ENCODE measurements at regions not wholly inside any gene's neighbourhood (a gene's known extent, or its start where the extent isn't known, plus 50 kb on each side); places are given as distances from the start of the nearest gene placed in this dataset.
"Not testable (repeated sequence)": the region's sequence is repeated elsewhere in the genome, so short reads cannot be mapped to it uniquely, and the experiment has no call there.

DNA sequence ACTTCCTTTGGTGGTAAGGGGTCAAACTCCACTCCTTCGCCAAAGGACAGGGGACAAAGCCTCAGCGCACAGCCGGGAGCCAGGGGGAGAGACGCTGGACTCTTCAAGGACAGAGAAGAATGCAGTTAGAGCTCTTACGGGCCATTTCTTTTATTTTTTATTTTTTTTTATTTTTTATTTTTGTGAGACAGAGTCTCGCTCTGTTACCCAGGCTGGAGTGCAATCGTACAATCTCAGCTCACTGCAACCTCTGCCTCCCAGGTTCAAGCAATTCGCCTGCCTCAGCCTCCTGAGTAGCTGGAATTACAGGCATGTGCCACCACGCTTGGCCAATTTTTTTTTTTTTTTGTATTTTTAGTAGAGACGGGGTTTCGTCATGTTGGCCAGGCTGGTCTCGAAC lies 93.2 kb upstream of the RPH3AL start, which contains the start of gene RFLNB:
Gene RFLNB (minus strand): TSS at position 101 of the 400 bp plus-strand sequence.
- not testable (repeated sequence) for DNase-seq (ENCODE audit: low read depth, low spot score)

DNA sequence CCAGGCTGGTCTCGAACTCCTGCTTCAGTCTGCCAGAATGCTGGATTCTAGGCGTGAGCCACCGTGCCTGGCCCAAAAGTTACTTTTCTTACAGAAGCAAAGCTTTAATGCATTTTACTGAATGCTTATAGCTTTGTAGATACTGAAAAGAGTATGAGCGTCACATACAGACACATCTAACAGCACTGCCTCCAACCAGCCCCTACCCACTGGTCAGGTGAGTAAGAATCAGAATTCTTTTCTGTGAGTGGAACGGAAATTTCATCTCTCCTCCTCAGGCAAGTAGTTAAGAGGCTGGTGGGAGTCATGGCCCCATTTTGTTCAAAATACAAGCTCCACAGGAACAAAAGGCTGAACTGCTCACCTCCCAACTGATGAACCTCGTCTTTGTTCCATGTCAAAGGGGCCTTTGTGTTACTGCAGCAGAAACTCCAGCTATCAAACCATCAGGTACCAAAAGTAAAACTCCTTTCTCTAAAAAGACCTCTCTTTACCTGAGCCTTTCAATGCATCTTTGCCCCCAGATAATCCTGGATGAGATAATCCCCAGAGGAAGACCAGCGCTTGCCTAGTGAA lies 92.4 kb upstream of the RPH3AL start:
- no peak for DNase-seq (ENCODE audit: low read depth, low spot score)

- DNase-seq (ENCODE audit: low read depth, low spot score) = no peak
Observed at GRCh38 chr17:443109-443508, 90.5 kb upstream of the RPH3AL start.

- no peak for DNase-seq (ENCODE audit: low read depth, low spot score)
Observed at GRCh38 chr17:441155-441950, 88.7 kb upstream of the RPH3AL start.

DNA sequence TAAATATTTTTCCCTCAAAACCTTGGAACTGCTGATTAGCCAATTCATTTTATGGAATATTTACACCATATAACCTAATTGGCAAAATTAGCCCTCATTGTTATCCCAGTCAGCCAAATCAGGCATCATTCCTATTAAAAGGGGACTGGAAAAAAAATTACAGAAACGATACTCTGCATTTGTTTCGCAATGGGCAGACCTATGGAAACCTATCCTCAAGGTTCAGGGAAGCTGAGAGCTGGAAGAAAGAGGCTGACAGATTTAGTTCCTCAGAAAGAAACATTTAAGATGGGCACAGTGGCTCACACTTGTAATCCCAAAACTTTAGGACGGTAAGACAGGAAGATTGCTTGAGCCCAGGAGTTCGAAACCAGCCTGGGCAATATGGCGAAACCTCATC lies 85.6 kb upstream of the RPH3AL start:
- no peak for DNase-seq (ENCODE audit: low read depth, low spot score)

DNA sequence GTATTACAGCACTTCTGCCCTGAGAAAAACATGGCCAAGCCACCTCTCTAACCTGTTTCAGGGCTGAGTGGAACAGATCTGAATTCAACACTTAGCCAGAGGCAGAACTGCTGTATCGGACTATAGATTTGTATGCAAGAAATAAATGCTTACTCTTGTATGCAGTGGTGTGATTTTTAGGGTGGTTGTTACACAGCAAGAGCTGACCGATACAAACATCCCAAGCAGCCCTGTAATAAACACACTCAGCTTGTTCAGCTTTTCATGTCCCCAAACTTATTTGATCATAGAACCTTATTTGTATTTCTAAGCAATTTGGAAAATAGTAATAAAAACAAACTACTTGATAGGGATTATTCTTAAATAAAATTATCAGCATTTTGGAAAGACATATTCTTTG lies 84.9 kb upstream of the RPH3AL start:
- DNase-seq (ENCODE audit: low read depth, low spot score) = no peak

GRCh38 chr17:436571-436970 lies 84.0 kb upstream of the RPH3AL start:
- DNase-seq (ENCODE audit: low read depth, low spot score) = no peak

DNA sequence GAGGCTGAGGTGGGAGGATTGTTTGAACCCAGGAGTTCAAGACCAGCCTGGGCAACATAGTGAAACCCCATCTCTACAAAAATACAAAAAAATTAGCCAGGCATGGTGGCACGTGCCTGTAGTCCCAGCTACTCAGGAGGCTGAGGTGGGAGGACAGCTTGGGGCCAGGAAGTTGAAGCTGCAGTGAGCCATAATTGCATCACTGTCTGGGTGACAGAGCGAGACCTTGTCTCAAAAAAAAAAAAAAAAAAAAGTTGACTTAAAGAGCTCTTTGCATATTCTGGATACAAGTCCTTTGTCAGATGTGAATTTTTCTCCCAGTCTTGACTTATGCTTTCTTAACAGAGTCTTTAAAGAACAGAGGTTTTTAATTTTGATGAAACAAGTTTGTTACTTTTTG lies 79.9 kb upstream of the RPH3AL start:
- not testable (repeated sequence) for DNase-seq (ENCODE audit: low read depth, low spot score)

GRCh38 chr17:431494-431893 lies 78.9 kb upstream of the RPH3AL start:
- DNase-seq (ENCODE audit: low read depth, low spot score) = no peak

DNA sequence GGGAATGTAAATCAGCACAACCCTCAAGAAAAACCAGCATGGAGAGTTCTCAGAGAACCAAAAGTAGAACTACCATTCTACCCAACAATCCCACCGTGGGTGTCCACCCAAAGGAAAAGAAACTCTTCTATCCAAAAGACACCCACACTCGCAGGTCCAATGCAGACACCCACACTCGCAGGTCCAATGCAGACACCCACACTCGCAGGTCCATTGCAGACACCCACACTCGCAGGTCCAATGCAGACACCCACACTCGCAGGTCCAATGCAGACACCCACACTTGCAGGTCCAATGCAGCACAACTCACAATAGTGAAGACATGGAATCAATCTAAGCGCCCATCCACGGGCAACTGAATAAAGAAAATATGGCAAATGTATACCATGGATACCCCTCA lies 77.0 kb upstream of the RPH3AL start:
- no peak for DNase-seq (ENCODE audit: low read depth, low spot score)

DNA sequence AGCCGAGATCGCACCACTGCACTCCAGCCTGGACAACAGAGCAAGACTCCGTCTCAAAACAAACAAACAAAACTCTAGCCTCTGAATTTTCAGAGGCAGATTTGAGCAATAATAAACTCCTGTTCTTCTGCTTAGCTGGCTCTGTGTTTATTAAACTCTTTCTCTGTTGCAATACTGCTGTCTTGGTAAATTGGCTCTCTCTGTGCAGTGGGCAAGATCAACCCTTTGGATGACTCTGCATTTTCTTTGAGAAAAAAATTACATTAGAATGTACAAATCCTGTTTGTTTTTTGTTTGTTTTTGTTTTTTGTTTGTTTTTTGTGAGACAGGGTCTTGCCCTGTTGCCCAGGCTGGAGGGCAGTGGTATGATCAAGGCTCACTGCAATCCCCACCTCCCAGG lies 75.8 kb upstream of the RPH3AL start:
- DNase-seq (ENCODE audit: low read depth, low spot score) = no peak

DNA sequence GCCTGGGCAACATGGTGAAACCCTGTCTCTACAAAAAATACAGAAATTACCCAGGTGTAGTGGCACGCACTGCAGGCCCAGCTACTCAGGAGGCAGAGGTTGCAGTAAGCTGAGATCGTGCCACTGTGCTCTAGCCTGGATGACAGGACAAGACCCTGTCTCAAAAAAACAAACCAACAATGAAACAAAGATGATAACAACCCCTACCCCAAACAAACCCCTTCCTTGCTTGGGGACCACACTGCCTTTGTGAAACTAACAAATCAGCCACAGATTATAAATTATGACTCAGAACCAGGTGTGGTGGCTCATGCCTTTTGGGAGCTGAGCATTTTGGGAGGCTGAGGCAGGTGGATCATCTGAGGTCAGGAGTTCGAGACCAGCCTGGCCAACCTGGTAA lies 75.3 kb upstream of the RPH3AL start:
- DNase-seq (ENCODE audit: low read depth, low spot score) = no peak

DNA sequence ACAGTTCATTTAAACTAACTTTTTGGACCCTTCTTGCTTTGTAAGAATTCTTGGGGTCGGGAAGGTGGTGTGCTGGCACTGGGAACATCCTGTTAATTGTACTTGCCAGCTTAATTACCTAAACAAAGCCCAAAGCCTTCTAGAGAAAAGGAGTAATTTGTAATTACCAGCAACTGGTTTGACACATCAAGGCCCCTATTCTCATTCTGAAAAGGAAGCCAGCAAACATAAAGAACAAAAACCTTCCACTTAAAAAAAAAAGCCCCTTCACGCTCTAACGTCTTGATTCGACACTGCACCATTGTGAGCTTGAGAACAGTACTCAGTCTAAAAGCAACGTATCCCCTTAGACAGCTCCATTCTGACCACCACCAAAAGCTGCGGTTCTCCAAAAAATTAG lies 74.7 kb upstream of the RPH3AL start:
- no peak for DNase-seq (ENCODE audit: low read depth, low spot score)

DNA sequence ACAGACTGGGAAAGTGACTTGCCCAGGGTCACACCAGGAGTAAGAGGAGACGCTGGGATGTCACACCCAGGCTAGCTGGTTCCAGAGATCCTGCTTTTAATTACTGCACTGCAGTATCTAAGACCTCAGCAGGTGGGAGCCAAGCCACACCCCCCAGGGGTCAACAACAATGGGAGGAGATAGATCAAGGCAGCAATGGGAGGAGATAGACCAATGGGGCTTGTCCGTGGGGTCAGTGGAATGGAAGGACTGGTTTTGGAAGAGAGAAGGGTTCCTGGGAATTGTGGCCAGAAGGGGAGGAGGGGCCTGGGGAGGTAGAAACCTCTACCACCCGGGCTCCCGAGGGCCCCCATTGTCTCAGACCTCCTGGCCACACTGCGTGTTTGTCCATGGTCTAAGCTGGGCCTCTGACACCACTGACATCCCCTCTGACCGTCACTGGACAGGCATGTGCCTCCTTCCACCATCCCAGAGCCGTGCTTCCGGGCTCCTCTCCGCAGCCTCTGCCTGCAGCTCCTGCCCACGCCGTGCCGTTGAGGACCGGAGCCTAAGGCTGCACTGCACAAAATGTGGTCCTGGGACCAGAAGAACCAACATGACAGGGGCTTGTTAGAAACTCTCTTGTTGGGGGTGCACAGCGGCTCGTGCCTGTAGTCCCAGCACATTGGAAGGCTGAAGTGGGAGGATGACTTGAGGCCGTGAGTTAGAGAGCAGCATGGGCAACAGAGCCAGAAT lies 69.8 kb upstream of the RPH3AL start:
- DNase-seq (ENCODE audit: low read depth, low spot score) = no peak

DNA sequence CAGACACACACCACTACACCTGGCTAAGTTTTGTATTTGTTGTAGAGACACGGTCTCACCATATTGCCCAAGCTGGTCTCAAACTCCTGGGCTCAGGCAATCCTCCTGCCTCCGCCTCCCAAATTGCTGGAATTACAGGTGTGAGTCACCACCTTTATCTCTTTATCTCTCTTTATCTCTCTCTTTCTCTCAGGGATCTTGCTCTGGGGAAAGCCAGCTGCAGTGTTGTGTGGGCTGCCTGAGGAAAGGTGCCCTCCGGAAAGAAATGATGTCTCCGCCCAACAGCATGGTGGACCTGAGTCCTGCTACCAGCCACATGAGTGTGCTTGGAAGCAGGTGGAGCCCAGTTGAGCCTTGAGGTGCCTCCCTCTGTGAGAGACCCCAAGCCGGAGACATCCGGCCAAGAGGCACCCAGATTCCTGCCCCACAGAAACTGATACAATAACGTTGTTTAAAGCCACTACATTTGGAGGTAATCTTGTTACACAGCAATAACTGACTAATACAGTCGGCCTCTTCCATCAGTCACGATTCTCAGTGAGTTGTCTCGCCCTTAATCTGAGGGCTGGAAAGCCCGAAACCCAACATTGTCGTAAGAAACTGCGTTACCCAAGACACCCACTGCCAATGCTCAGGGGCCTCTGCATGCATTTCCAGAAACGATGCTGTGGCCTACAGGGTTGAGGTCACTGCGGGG lies 68.0 kb upstream of the RPH3AL start:
- no peak for DNase-seq (ENCODE audit: low read depth, low spot score)

DNA sequence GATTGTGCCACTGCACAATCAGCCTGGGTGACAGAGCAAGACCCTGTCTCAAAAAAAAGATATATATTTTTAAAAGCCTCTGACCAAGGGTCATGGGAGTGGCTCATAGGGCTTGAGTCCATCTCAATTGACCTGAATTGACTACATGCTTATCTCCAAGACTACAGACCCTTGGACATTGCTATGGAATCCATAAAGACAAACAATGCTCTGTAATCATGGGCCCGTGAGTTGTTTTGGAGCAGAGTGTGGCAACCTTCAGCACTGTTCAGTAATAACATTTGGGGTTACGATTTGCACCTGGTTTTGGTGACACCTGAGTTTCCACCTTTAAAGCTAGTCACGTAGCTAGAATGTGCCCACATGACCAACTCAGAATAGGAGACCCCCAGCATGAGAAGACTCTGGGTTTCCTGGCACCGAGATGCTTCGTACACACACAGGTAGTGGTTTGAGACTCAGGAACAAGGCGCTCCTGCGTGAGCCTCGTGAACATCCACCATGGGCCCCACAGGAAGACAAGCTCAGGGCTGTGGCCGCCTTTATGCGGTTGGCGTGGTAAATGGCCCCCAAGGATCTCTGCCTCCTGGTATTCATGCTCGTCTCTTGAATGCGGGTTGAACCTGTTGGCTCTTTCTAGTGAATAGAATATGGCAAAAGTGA lies 66.6 kb upstream of the RPH3AL start:
- DNase-seq (ENCODE audit: low read depth, low spot score) = no peak

DNA sequence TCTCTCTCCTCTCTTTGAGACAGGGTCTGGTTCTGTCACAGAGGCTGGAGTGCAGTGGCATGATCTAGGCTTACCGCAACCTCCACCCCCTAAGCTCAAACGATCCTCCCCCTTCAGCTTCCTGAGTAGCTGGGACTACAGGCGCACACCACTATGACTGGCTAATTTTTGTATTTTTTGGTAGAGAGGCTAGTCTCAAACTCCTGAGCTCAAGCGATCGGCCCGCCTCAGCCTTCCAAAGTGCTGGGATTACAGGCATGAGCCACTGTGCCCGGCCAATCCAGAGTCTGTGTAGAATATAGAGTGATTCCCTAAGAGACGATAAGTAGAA lies 65.8 kb upstream of the RPH3AL start:
- DNase-seq (ENCODE audit: low read depth, low spot score) = no peak

DNA sequence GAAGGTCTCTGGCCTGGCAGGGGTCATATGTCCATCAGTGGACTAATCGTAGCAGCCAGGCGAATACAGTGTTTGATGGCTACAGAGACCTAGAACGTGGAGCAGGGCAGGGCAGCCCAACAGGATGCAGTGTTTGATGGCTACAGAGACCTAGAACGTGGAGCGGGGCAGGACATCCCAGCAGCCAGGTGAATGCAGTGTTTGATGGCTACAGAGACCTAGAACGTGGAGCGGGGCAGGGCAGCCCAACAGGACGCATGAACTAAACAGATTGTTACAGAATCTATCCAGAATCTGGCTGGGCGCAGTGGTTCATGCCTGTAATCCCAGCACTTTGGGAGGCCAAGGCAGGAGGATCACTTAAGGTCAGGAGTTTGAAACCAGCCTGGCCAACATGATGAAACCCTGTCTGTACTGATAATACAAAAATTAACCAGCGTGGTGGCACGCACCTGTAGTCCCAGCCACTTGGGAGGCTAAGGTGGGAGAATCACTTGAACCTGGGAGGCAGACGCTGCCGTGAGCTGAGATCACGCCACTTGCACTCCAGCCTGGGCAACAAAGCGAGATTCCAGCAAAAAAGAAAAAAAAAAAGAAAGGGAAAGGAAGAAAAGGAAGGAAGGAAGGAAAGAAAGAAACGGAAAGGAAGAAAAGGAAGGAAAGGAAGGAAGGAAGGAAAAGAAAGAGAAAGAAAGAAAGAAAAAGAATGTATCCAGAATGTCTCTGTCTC lies 65.2 kb upstream of the RPH3AL start:
- no peak for DNase-seq (ENCODE audit: low read depth, low spot score)

GRCh38 chr17:416293-417206 lies 63.9 kb upstream of the RPH3AL start:
- no peak for DNase-seq (ENCODE audit: low read depth, low spot score)
